Breast epithelium (tissue), 4 donors: ENCODE measurements at regions not wholly inside any gene's neighbourhood (a gene's known extent, or its start where the extent isn't known, plus 50 kb on each side); places are given as distances from the start of the nearest gene placed in this dataset.

Experiments used
- DNase-seq, 2 donors: peaks; one replicate each; pipeline ENCODE4 v3.0.0-alpha.2; 2019; ENCODE audit warnings: low spot score in 2 of 2
- H3K27ac ChIP-seq, 2 donors: fragments of 200-600 bp; sonication (generic) in 1 of 2; one replicate each; pipeline ENCODE4 v1.5.1; 2016 to 2019; ENCODE audit warnings: mild to moderate bottlenecking in 1 of 2
- H3K27me3 ChIP-seq, 2 donors: fragments of 200-600 bp; sonication (generic) in 1 of 2; one replicate each; pipeline versions ENCODE4 v1.5.1 to v1.6.0; 2017 to 2019; ENCODE audit warnings: control low read depth in 1 of 2, mild to moderate bottlenecking in 1 of 2
- H3K36me3 ChIP-seq: fragments of 200-600 bp; one replicate; pipeline ENCODE4 v1.5.1; 2019
- H3K4me1 ChIP-seq, 2 donors: fragments of 200-600 bp; sonication (generic); one replicate each; pipeline ENCODE4 v1.5.1; 2016 to 2019; ENCODE audit warnings: control low read depth in 1 of 2
- H3K4me3 ChIP-seq, 3 donors: fragments of 200-600 bp; sonication (generic); 1 replicate in 2 of 3; 2 replicates in 1 of 3; pipeline ENCODE4 v1.5.1; 2016 to 2019; ENCODE audit warnings: mild to moderate bottlenecking in 3 of 3, moderate library complexity in 2 of 3
- H3K9me3 ChIP-seq, 2 donors: fragments of 200-600 bp; sonication (generic) in 1 of 2; one replicate each; pipeline ENCODE4 v1.5.1; 2016 to 2019; ENCODE audit warnings: control low read depth in 1 of 2
- CTCF ChIP-seq, 3 donors: fragments of 450-650 bp; IDR thresholded peaks; one replicate each; pipeline ENCODE4 v1.5.1; 2016 to 2017; ENCODE audit warnings: antibody characterized with exemption in 3 of 3, mild to moderate bottlenecking in 3 of 3, moderate library complexity in 3 of 3
- POLR2A ChIP-seq: fragments of 450-650 bp; IDR thresholded peaks from one replicate; pipeline ENCODE4 v1.6.1; 2016; ENCODE audit warnings: antibody characterized with exemption, mild to moderate bottlenecking, moderate library complexity
- POLR2AphosphoS5 ChIP-seq, 3 donors: sonication (generic); formaldehyde crosslinking; IDR thresholded peaks; one replicate each; pipeline ENCODE4 v1.6.1; 2017; ENCODE audit warnings: antibody characterized with exemption in 3 of 3
- intact Hi-C: fragments of 100-400 bp; cut with DNase I; formaldehyde crosslinking; loops from one replicate; pipeline ENCODE4 v1.15.1; 2023; ENCODE audit warnings: low total_unique reads

- Histone ChIP-seq H3K27ac (no peak overlapping the region), H3K9me3 (no peaks in the 10 kb centered on the region), H3K4me3 (no peak overlapping the region), H3K36me3 (no peaks in the 10 kb centered on the region), H3K4me1 (no peaks in the 10 kb centered on the region), H3K27me3 (no peaks in the 10 kb centered on the region)
- TF ChIP-seq CTCF (IDR thresholded peaks at IDR 0.05) (no peak), POLR2A (no peak), POLR2AphosphoS5 (IDR thresholded peaks at IDR 0.05) (no peak)
- intact Hi-C loops = no loop called here
- DNase-seq = no peak
Observed at GRCh38 chr2:38153476-38154135, 77.7 kb upstream of the CYP1B1 start.

GRCh38 chr2:38152913-38153312, 77.0 kb upstream of the CYP1B1 start:
- H3K9me3 ChIP-seq = no peaks in the 10 kb centered on the region
- intact Hi-C loops = no loop called here
- no peak overlapping the region for H3K4me3 ChIP-seq
- H3K27me3 ChIP-seq = no peaks in the 10 kb centered on the region
- TF ChIP-seq CTCF (IDR thresholded peaks at IDR 0.05) (no peak), POLR2A (no peak), POLR2AphosphoS5 (IDR thresholded peaks at IDR 0.05) (no peak)
- H3K36me3 ChIP-seq = no peaks in the 10 kb centered on the region
- no peak overlapping the region for H3K27ac ChIP-seq
- no peak for DNase-seq
- H3K4me1 ChIP-seq = no peaks in the 10 kb centered on the region

- Histone ChIP-seq H3K4me3 (no peak overlapping the region), H3K27me3 (no peaks in the 10 kb centered on the region), H3K9me3 (no peaks in the 10 kb centered on the region), H3K36me3 (no peaks in the 10 kb centered on the region), H3K27ac (no peak overlapping the region), H3K4me1 (peaks cover 0 to 4% of the 10 kb centered on the region in 2 donors)
- intact Hi-C loops = no loop called here
- no peak for DNase-seq
- TF ChIP-seq POLR2A (no peak), POLR2AphosphoS5 (IDR thresholded peaks at IDR 0.05) (no peak), CTCF (IDR thresholded peaks at IDR 0.05) (no peak)
Observed at GRCh38 chr2:38152035-38152434, 76.1 kb upstream of the CYP1B1 start.

- Histone ChIP-seq H3K9me3 (no peaks in the 10 kb centered on the region), H3K27ac (no peak overlapping the region), H3K4me3 (no peak overlapping the region), H3K27me3 (no peaks in the 10 kb centered on the region), H3K36me3 (no peaks in the 10 kb centered on the region), H3K4me1 (peaks cover 3 to 10% of the 10 kb centered on the region in 2 donors)
- TF ChIP-seq POLR2AphosphoS5 (IDR thresholded peaks at IDR 0.05) (peak in 2 of 3 donors; percentile 36 to 61), POLR2A (no peak)
- intact Hi-C loops = no loop called here
- DNase-seq = no peak
Observed at GRCh38 chr2:38149531-38149930, 73.6 kb upstream of the CYP1B1 start.

- intact Hi-C loops = no loop called here
- no peak overlapping the region for H3K4me3 ChIP-seq
- TF ChIP-seq POLR2A = no peak
- TF ChIP-seq CTCF (IDR thresholded peaks at IDR 0.05) = no peak
- TF ChIP-seq POLR2AphosphoS5 (IDR thresholded peaks at IDR 0.05) = peak; percentile 72 to 85 (median 76)
- H3K9me3 ChIP-seq = no peaks in the 10 kb centered on the region
- H3K4me1 ChIP-seq = peaks cover 3 to 10% of the 10 kb centered on the region in 2 donors
- H3K27ac ChIP-seq = peak overlapping the region; percentile 67 to 83
- DNase-seq = peak in 1 of 2 donors; percentile 66
- no peaks in the 10 kb centered on the region for H3K36me3 ChIP-seq
- H3K27me3 ChIP-seq = no peaks in the 10 kb centered on the region
Observed at GRCh38 chr2:38148501-38148900, 72.5 kb upstream of the CYP1B1 start.
